ENCODE measurements at regions not wholly inside any gene's neighbourhood (a gene's known extent, or its start where the extent isn't known, plus 50 kb on each side); places are given as distances from the start of the nearest gene placed in this dataset.

DNA sequence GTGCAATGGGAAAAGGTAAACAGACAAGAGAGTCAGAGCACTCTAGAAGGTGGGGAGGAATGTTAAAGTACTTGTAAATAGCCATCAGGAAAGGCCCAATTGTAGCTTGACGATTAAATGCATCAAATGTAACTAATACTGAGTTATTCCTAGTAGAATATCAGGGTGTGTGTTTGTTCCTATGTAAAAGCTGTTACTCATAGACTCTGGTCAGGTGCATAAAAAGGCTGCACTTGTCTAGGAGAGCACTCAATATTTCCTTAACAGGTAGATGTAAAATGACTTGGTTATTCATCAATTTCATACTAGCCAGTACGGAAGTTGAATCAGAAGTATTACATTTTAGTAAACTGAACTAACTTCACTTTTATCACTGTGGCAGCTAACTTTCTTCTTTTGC is 179.7 kb upstream of the AGR3 start:
- no peak for TF ChIP-seq CTCF (IDR thresholded peaks at IDR 0.05)
- TF ChIP-seq EZH2 (IDR thresholded peaks at IDR 0.05; ENCODE audit: borderline replicate concordance, insufficient read depth, low read depth, low read length, poor library complexity, severe bottlenecking), result no peak

Data from B cell (primary cell).